ENCODE measurements at regions not wholly inside any gene's neighbourhood (a gene's known extent, or its start where the extent isn't known, plus 50 kb on each side); places are given as distances from the start of the nearest gene placed in this dataset.

DNA sequence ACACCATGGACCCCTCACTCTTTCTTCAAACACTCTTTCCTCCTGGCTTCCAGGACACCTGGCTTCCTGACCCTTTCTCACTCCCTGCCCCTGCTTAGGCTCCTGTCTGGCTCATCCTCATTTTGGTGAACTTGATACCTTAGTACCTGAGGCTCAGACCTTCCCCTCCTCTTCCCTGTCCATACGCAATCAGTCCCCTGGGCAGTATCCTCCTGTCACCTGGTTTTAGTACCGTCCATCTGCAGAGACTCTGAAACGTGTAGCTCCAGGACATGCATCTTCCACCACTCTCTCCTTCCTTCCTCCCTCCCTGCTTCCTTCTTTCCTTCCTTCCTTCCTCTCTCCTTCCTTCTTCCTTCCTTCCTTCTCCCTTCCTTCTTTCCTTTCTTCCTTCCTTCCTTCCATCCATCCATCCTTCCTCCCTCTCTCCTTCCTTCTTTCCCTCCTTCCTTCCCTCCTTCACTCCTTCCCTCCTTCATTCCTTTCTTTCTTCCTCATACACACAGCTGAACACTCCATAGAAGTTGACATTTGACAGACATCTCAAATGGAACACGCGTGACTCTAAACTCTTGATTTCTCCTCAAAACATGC, 1488.6 kb downstream of the TBC1D22A start:
- no peak overlapping the region for H2BK20ac ChIP-seq (ENCODE audit: low read depth, low read length)
- no peak overlapping the region for H2AFZ ChIP-seq (replicated peaks; ENCODE audit: low read length, poor library complexity)
- no peak overlapping the region for H3K4ac ChIP-seq (ENCODE audit: low read depth, low read length)
- H3K9me3 ChIP-seq (ENCODE audit: control insufficient read depth, insufficient read depth, low read length), result peaks cover 45% of the 10 kb centered on the region
- intact Hi-C loops (cut with micrococcal nuclease), result no loop called here
- H4K5ac ChIP-seq (ENCODE audit: low read depth, low read length), result no peak overlapping the region
- no peak overlapping the region for H3K18ac ChIP-seq (ENCODE audit: low read depth, low read length)
- H2BK15ac ChIP-seq (ENCODE audit: low read depth, low read length), result no peak overlapping the region
- 22% methylated on average over 3 of the region's 5 CpGs; no CpG with 5 or more reads in 1 of the 2 experiments for WGBS, 2 experiments (ENCODE audit: extremely low coverage in 2 of 2, insufficient read length in 1 of 2)
- no peak overlapping the region for H3K4me2 ChIP-seq (ENCODE audit: low read depth, low read length)
- H3K36me3 ChIP-seq (ENCODE audit: control insufficient read depth, insufficient read depth, low read length), result no peaks in the 10 kb centered on the region
- H3K4me1 ChIP-seq (ENCODE audit: control insufficient read depth, insufficient read depth, low read length), result no peaks in the 10 kb centered on the region
- H3K9ac ChIP-seq (ENCODE audit: low read depth, low read length), result no peak overlapping the region
- H2AK9ac ChIP-seq (replicated peaks; ENCODE audit: low read depth, low read length, poor library complexity), result no peak overlapping the region
- no peaks in the 10 kb centered on the region for H3K79me1 ChIP-seq (ENCODE audit: low read depth in 1 of 2, low read length in 2 of 2)
- no peak for ATAC-seq (ENCODE audit: low read depth)
- H3K14ac ChIP-seq (replicated peaks; ENCODE audit: low read depth, low read length), result no peak overlapping the region
- H2BK120ac ChIP-seq (ENCODE audit: low read depth, low read length), result no peak overlapping the region
- H4K91ac ChIP-seq (ENCODE audit: insufficient read depth, low read depth, low read length), result no peak overlapping the region
- DNase-seq, result no peak
- H3K9me1 ChIP-seq (ENCODE audit: insufficient read depth, low read length), result no peaks in the 10 kb centered on the region
- no peak overlapping the region for H4K8ac ChIP-seq (ENCODE audit: low read depth in 2 of 2, low read length in 2 of 2)
- in situ Hi-C loops (cut with MboI; ENCODE audit: low sequenced_read_pairs), result no loop called here
- ChIA-PET POLR2A (ENCODE audit: unreplicated experiment) (no interaction called here), CTCF (no interaction called here)
- no peak overlapping the region for H3K23ac ChIP-seq (ENCODE audit: low read depth, low read length)
- no peak overlapping the region for H3K56ac ChIP-seq (ENCODE audit: extremely low read depth, insufficient read depth, low read length)
- no peak overlapping the region for H3K27ac ChIP-seq (ENCODE audit: insufficient read depth, low read length)
- H4K20me1 ChIP-seq (ENCODE audit: insufficient read depth, low read length), result no peaks in the 10 kb centered on the region
- H3K27me3 ChIP-seq (ENCODE audit: control insufficient read depth, insufficient read depth, low read length), result no peaks in the 10 kb centered on the region
- H3K4me3 ChIP-seq (ENCODE audit: insufficient read depth, low read depth, low read length), result no peak overlapping the region
- no peak overlapping the region for H2AK5ac ChIP-seq (ENCODE audit: low read depth, low read length)
- TF ChIP-seq MAZ (IDR thresholded peaks at IDR 0.05; ENCODE audit: borderline replicate concordance, low read depth, low read length) (no peak), RCOR1 (IDR thresholded peaks at IDR 0.05; ENCODE audit: insufficient replicate concordance, low read length) (no peak), BHLHE40 (IDR thresholded peaks at IDR 0.05; ENCODE audit: low read depth, low read length) (no peak), NFE2L2 (IDR thresholded peaks at IDR 0.05; ENCODE audit: low read depth, low read length) (no peak), MXI1 (IDR thresholded peaks at IDR 0.05; ENCODE audit: borderline replicate concordance, low read depth, low read length) (no peak), RFX5 (IDR thresholded peaks at IDR 0.05; ENCODE audit: low read depth, low read length) (no peak), CEBPB (IDR thresholded peaks at IDR 0.05; ENCODE audit: low read depth, low read length) (no peak), RAD21 (IDR thresholded peaks at IDR 0.05; ENCODE audit: low read length) (no peak), POLR2A (IDR thresholded peaks at IDR 0.05; ENCODE audit: low read depth, low read length) (no peak), MAFK (IDR thresholded peaks at IDR 0.05; ENCODE audit: low read depth, low read length) (no peak)
- TF ChIP-seq, protein P1, sequence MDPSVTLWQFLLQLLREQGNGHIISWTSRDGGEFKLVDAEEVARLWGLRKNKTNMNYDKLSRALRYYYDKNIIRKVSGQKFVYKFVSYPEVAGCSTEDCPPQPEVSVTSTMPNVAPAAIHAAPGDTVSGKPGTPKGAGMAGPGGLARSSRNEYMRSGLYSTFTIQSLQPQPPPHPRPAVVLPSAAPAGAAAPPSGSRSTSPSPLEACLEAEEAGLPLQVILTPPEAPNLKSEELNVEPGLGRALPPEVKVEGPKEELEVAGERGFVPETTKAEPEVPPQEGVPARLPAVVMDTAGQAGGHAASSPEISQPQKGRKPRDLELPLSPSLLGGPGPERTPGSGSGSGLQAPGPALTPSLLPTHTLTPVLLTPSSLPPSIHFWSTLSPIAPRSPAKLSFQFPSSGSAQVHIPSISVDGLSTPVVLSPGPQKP (IDR thresholded peaks at IDR 0.05; ENCODE audit: borderline replicate concordance, low read depth, low read length), result no peak
- TF ChIP-seq, protein P2, sequence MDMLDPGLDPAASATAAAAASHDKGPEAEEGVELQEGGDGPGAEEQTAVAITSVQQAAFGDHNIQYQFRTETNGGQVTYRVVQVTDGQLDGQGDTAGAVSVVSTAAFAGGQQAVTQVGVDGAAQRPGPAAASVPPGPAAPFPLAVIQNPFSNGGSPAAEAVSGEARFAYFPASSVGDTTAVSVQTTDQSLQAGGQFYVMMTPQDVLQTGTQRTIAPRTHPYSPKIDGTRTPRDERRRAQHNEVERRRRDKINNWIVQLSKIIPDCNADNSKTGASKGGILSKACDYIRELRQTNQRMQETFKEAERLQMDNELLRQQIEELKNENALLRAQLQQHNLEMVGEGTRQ (IDR thresholded peaks at IDR 0.05; ENCODE audit: low read depth, low read length), result no peak
- dilution Hi-C loops (cut with HindIII; ENCODE audit: low sequenced_read_pairs, unreplicated experiment), result no loop called here
- no peak overlapping the region for H2BK5ac ChIP-seq (ENCODE audit: low read depth, low read length, poor library complexity, severe bottlenecking)
- no TSS peak for BruUV-seq (replicated peaks)

All from IMR-90 (cell line).